HFFc6 (cell line): ENCODE measurements at regions not wholly inside any gene's neighbourhood (a gene's known extent, or its start where the extent isn't known, plus 50 kb on each side); places are given as distances from the start of the nearest gene placed in this dataset.

Source experiments
- DNase-seq: peaks from one replicate; pipeline ENCODE4 v3.0.0-alpha.2; 2018
- H3K27ac Mint-ChIP-seq: 2 replicates; pipeline ENCODE4 v1.8.0; 2020; ENCODE audit warnings: mild to moderate bottlenecking, mixed read lengths
- H3K27me3 Mint-ChIP-seq: 2 replicates; pipeline ENCODE4 v1.8.0; 2021; ENCODE audit warnings: mild to moderate bottlenecking, moderate library complexity, mixed read lengths; ENCODE audit not compliant: insufficient read depth
- H3K36me3 Mint-ChIP-seq: 2 replicates; pipeline ENCODE4 v1.8.0; 2021; ENCODE audit warnings: low read depth, mixed read lengths
- H3K4me1 Mint-ChIP-seq: 2 replicates; pipeline ENCODE4 v1.8.0; 2020; ENCODE audit warnings: low read depth, mixed read lengths
- H3K4me3 Mint-ChIP-seq: 2 replicates; pipeline ENCODE4 v1.8.0; 2020; ENCODE audit warnings: mild to moderate bottlenecking, moderate library complexity, mixed read lengths
- H3K9me3 Mint-ChIP-seq: 2 replicates; pipeline ENCODE4 v1.8.0; 2020; ENCODE audit warnings: mild to moderate bottlenecking, mixed read lengths
- CTCF ChIP-seq: fragments of 200-600 bp; sonication (generic); IDR thresholded peaks from 2 replicates; pipeline ENCODE4 v1.5.0; 2021; ENCODE audit warnings: antibody characterized with exemption, mild to moderate bottlenecking

GRCh38 chr12:40584763-40585162 lies 107.5 kb upstream of the CNTN1 start:
- H3K4me3 Mint-ChIP-seq, result no peak overlapping the region
- no peaks in the 10 kb centered on the region for H3K36me3 Mint-ChIP-seq
- no peak for DNase-seq
- H3K4me1 Mint-ChIP-seq, result no peaks in the 10 kb centered on the region
- H3K27me3 Mint-ChIP-seq, result no peaks in the 10 kb centered on the region
- H3K27ac Mint-ChIP-seq, result no peak overlapping the region
- no peak for TF ChIP-seq CTCF
- H3K9me3 Mint-ChIP-seq, result peaks cover 61% of the 10 kb centered on the region

- peaks cover 59% of the 10 kb centered on the region for H3K9me3 Mint-ChIP-seq
- H3K4me1 Mint-ChIP-seq, result no peaks in the 10 kb centered on the region
- DNase-seq, result no peak
- no peaks in the 10 kb centered on the region for H3K36me3 Mint-ChIP-seq
- no peak overlapping the region for H3K4me3 Mint-ChIP-seq
- TF ChIP-seq CTCF, result no peak
- no peaks in the 10 kb centered on the region for H3K27me3 Mint-ChIP-seq
- H3K27ac Mint-ChIP-seq, result no peak overlapping the region
Observed at GRCh38 chr12:40586823-40587222, 105.4 kb upstream of the CNTN1 start.

- TF ChIP-seq CTCF, result no peak
- Mint-ChIP-seq H3K27ac (no peak overlapping the region), H3K4me1 (no peaks in the 10 kb centered on the region), H3K9me3 (peaks cover 58% of the 10 kb centered on the region), H3K36me3 (no peaks in the 10 kb centered on the region), H3K4me3 (no peak overlapping the region), H3K27me3 (no peaks in the 10 kb centered on the region)
- DNase-seq, result no peak
Observed at GRCh38 chr12:40587421-40587820, 104.8 kb upstream of the CNTN1 start.

GRCh38 chr12:40587970-40588369 lies 104.3 kb upstream of the CNTN1 start:
- H3K4me3 Mint-ChIP-seq, result no peak overlapping the region
- no peaks in the 10 kb centered on the region for H3K4me1 Mint-ChIP-seq
- H3K36me3 Mint-ChIP-seq, result no peaks in the 10 kb centered on the region
- no peak for TF ChIP-seq CTCF
- H3K27me3 Mint-ChIP-seq, result no peaks in the 10 kb centered on the region
- H3K9me3 Mint-ChIP-seq, result peaks cover 57% of the 10 kb centered on the region
- DNase-seq, result no peak
- H3K27ac Mint-ChIP-seq, result no peak overlapping the region

- no peak for TF ChIP-seq CTCF
- Mint-ChIP-seq H3K36me3 (peaks cover 5% of the 10 kb centered on the region; the same call in 1 of the 2 replicates), H3K4me3 (no peak overlapping the region), H3K27me3 (no peaks in the 10 kb centered on the region; the same call in 1 of the 2 replicates), H3K27ac (no peak overlapping the region), H3K9me3 (peaks cover 62% of the 10 kb centered on the region), H3K4me1 (no peaks in the 10 kb centered on the region)
- DNase-seq, result no peak
Observed at GRCh38 chr12:40597133-40597532, 95.1 kb upstream of the CNTN1 start.

- peaks cover 56% of the 10 kb centered on the region for H3K9me3 Mint-ChIP-seq
- no peak overlapping the region for H3K4me3 Mint-ChIP-seq
- no peak for TF ChIP-seq CTCF
- no peak for DNase-seq
- H3K27me3 Mint-ChIP-seq, result no peaks in the 10 kb centered on the region; the same call in 1 of the 2 replicates
- H3K4me1 Mint-ChIP-seq, result no peaks in the 10 kb centered on the region
- no peak overlapping the region for H3K27ac Mint-ChIP-seq
- H3K36me3 Mint-ChIP-seq, result peaks cover 5% of the 10 kb centered on the region; the same call in 1 of the 2 replicates
Observed at GRCh38 chr12:40598073-40598472, 94.2 kb upstream of the CNTN1 start.
